Body of pancreas (tissue), 4 donors: ENCODE measurements at regions not wholly inside any gene's neighbourhood (a gene's known extent, or its start where the extent isn't known, plus 50 kb on each side); places are given as distances from the start of the nearest gene placed in this dataset.

Source experiments
- ATAC-seq: fragments of 150-250 bp; one replicate; pipeline ENCODE4 v1.9.1; 2016
- DNase-seq, 4 donors: peaks; one replicate each; pipeline ENCODE4 v3.0.0-alpha.2; 2019
- H3K27ac ChIP-seq, 4 donors: fragments of 200-600 bp; sonication (generic); 1 replicate in 3 of 4; 2 replicates in 1 of 4; pipeline versions ENCODE4 v1.5.1 to v1.6.1; 2016 to 2019; ENCODE audit warnings: mild to moderate bottlenecking in 1 of 4, mixed read lengths in 1 of 4, moderate library complexity in 1 of 4
- H3K27me3 ChIP-seq, 2 donors: fragments of 200-600 bp; sonication (generic); one replicate each; pipeline ENCODE4 v1.6.0; 2016; ENCODE audit warnings: mild to moderate bottlenecking in 1 of 2
- H3K36me3 ChIP-seq, 2 donors: fragments of 200-600 bp; sonication (generic); replicated peaks in 1 of 2; 2 replicates each; pipeline ENCODE4 v1.5.1; 2016; ENCODE audit warnings: low read depth in 2 of 2; ENCODE audit not compliant: insufficient read depth in 1 of 2
- H3K4me1 ChIP-seq: fragments of 200-600 bp; sonication (generic); one replicate; pipeline ENCODE4 v1.6.0; 2016
- H3K4me3 ChIP-seq, 2 donors: fragments of 200-600 bp; sonication (generic); 1 replicate in 1 of 2; 2 replicates in 1 of 2; pipeline ENCODE4 v1.5.1; 2016 to 2019
- H3K9me3 ChIP-seq, 3 donors: fragments of 200-600 bp; sonication (generic); 1 replicate in 2 of 3; 2 replicates in 1 of 3; pipeline ENCODE4 v1.5.1; 2016
- POLR2A ChIP-seq, 3 donors: fragments of 450-650 bp; IDR thresholded peaks; one replicate each; pipeline ENCODE4 v1.6.1; 2016; ENCODE audit warnings: antibody characterized with exemption in 3 of 3, mild to moderate bottlenecking in 2 of 3
- WGBS, 2 donors: methylation state at CpG; one replicate each; pipeline ENCODE4 v1.1.5; 2017; 5-methylcytosine and 5-hydroxymethylcytosine counted together
- intact Hi-C: fragments of 100-400 bp; cut with DNase I; formaldehyde crosslinking; loops from one replicate; pipeline ENCODE4 v1.15.1; 2023
- TF ChIP-seq, protein P1 (sequence below), 7 experiments: fragments of 450-650 bp in 4 of 7; fragments of 200-600 bp in 3 of 7; sonication (generic) in 3 of 7; IDR thresholded peaks; one replicate each; pipeline ENCODE4 v1.5.1; 2016 to 2019; ENCODE audit warnings: antibody characterized with exemption in 7 of 7

DNA sequence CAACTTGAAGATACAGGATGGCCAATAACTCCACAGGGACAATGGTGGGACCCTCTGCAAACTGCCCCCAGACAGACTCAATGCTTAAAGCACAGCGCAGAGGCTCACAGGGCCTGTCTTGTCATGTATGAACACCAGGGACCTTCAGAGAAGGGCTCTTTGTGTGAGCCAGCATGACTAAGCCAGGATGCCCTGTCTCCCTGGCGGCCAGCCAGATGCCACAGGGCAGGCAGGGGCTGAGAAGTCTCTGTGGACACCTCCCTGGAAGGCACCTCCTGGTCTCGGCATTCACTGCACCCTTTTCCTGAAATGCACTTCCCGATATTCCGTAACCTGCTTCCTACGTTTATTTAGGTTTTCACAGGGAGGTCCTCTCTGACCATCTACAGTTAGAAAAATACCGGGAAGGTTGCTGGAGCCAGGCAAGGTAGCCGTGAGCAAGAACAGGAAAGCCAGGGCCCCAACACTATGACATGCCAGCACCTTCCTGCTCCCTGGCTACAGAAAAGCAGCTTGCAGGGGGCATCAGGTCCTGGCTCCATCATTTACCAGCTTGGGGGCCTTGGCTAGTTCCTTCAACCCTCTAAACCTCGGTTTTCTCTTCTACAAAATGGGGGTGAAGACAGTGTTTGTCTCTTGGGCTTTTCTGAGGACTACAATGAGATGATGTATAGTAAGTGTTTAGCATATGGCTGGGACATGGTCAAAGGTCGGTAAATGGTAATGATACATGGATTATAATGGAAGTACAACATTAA lies 65.0 kb downstream of the PITPNM2 start:
- TF ChIP-seq, protein P1, sequence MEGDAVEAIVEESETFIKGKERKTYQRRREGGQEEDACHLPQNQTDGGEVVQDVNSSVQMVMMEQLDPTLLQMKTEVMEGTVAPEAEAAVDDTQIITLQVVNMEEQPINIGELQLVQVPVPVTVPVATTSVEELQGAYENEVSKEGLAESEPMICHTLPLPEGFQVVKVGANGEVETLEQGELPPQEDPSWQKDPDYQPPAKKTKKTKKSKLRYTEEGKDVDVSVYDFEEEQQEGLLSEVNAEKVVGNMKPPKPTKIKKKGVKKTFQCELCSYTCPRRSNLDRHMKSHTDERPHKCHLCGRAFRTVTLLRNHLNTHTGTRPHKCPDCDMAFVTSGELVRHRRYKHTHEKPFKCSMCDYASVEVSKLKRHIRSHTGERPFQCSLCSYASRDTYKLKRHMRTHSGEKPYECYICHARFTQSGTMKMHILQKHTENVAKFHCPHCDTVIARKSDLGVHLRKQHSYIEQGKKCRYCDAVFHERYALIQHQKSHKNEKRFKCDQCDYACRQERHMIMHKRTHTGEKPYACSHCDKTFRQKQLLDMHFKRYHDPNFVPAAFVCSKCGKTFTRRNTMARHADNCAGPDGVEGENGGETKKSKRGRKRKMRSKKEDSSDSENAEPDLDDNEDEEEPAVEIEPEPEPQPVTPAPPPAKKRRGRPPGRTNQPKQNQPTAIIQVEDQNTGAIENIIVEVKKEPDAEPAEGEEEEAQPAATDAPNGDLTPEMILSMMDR (IDR thresholded peaks at IDR 0.05): no peak
- no peak for TF ChIP-seq POLR2A (IDR thresholded peaks at IDR 0.05)
- no peaks in the 10 kb centered on the region for H3K9me3 ChIP-seq
- no peaks in the 10 kb centered on the region for H3K27me3 ChIP-seq
- WGBS, 2 donors: 53 to 58% methylated on average over 10 of the region's 10 CpGs
- peak; percentile 39 to 60 (median 51) for DNase-seq
- peaks cover 14% of the 10 kb centered on the region for H3K4me1 ChIP-seq
- H3K4me3 ChIP-seq: no peak overlapping the region
- ATAC-seq: peak; percentile 53
- H3K36me3 ChIP-seq: no peaks in the 10 kb centered on the region
- H3K27ac ChIP-seq: peak overlapping the region in 2 of 4 donors; percentile 22 to 23
- intact Hi-C loops: no loop called here

DNA sequence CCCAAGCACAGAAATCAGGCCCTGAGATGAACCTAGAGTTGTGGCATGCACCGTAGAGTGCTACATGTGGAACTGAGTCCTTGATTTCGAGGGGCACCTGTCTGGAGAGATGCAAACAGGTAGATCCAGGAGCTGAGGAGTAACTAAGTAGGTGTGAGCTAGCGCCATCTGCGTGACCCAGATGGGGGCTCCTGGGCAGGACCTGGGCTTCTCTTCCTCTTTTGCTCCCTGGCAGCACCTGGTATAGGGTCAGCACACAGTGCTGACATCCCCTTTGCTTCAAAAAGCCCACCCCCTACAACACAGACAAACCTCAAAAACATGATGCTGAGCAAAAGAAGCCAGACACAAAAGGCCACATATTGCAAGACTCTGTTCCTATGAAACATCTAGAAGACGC lies 65.8 kb downstream of the PITPNM2 start:
- H3K27ac ChIP-seq: no peak overlapping the region
- no peak for DNase-seq
- no peak overlapping the region for H3K4me3 ChIP-seq
- ATAC-seq: no peak
- 88% methylated on average over 4 to 5 of the region's 5 CpGs for WGBS, 2 donors
- no peaks in the 10 kb centered on the region for H3K36me3 ChIP-seq
- H3K4me1 ChIP-seq: peaks cover 14% of the 10 kb centered on the region
- intact Hi-C loops: no loop called here
- no peaks in the 10 kb centered on the region for H3K27me3 ChIP-seq
- H3K9me3 ChIP-seq: no peaks in the 10 kb centered on the region
- no peak for TF ChIP-seq POLR2A (IDR thresholded peaks at IDR 0.05)
- TF ChIP-seq, protein P1 (IDR thresholded peaks at IDR 0.05): no peak

DNA sequence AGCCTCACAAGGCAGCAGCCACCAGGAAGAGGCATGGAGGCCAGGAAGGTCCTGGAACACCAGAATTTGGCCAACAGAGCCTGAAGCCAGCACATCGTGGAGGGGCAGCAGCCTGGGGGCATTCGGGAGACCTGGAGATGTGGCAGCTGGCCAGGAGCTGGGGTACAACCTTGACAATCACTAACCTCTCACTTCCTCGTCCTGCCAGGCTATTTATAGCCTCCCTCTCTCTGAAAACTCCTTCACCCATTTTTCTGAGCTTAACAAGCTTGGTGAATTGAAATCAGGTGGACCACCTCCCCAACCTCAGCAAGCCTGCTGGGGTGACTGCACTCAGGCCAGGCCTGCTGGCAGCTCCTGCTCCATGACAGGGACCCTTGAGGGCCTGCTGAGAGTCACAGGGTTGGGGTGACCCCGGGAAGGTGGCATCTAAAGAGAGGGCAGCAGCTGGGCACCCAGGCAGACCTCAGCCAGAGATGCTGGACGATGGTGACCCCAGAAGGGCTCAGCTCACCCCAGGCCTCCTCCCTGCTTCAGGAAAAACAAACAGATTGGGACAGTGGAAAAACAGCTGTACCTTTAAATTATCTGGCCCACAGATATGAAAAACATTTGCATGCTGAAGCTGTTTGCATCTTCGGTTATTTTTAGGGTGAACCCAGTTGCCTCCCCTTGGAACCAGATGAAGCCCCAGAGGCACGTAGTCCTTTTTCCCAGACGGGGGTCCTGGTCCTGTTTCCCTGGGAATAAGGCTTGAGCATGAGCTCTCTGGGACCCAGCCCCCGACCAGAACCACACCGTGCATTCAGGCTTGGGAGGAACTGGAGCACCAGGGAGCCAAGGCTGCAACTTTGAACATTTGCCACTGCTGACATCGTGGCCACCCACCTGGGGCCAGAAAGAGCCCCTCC lies 67.0 kb downstream of the PITPNM2 start:
- no peak for DNase-seq
- Histone ChIP-seq H3K36me3 (no peaks in the 10 kb centered on the region), H3K9me3 (no peaks in the 10 kb centered on the region), H3K27ac (no peak overlapping the region), H3K4me1 (peaks cover 14% of the 10 kb centered on the region), H3K27me3 (no peaks in the 10 kb centered on the region), H3K4me3 (no peak overlapping the region)
- no peak for TF ChIP-seq POLR2A (IDR thresholded peaks at IDR 0.05)
- TF ChIP-seq, protein P1 (IDR thresholded peaks at IDR 0.05): no peak
- 46 to 53% methylated on average over 8 to 11 of the region's 11 CpGs for WGBS, 2 donors
- intact Hi-C loops: no loop called here
- no peak for ATAC-seq

DNA sequence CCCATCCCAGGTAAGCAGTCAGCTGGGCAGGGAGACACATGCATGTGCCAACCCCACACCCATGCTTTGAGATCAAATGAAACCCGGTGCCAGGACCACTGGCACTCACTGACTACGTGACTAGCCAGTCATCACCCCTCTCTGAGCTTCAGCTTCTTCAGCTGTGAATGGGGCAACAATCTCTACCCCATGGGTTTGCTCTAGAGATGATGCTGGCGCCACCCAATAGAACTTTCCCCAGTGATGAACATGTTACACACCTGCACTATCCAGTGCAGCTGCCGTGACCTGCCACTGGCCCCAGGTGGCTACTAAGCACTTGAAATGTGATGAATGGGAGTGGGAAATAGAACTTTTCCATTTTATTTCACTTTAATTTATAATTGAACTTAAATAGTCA lies 70.3 kb downstream of the PITPNM2 start:
- no peaks in the 10 kb centered on the region for H3K27me3 ChIP-seq
- no peak for TF ChIP-seq POLR2A (IDR thresholded peaks at IDR 0.05)
- 91 to 100% methylated on average over 2 to 4 of the region's 4 CpGs for WGBS, 2 donors
- peaks cover 14% of the 10 kb centered on the region for H3K4me1 ChIP-seq
- H3K27ac ChIP-seq: no peak overlapping the region
- intact Hi-C loops: no loop called here
- no peaks in the 10 kb centered on the region for H3K9me3 ChIP-seq
- DNase-seq (no peak), ATAC-seq (no peak)
- no peaks in the 10 kb centered on the region for H3K36me3 ChIP-seq
- no peak overlapping the region for H3K4me3 ChIP-seq

DNA sequence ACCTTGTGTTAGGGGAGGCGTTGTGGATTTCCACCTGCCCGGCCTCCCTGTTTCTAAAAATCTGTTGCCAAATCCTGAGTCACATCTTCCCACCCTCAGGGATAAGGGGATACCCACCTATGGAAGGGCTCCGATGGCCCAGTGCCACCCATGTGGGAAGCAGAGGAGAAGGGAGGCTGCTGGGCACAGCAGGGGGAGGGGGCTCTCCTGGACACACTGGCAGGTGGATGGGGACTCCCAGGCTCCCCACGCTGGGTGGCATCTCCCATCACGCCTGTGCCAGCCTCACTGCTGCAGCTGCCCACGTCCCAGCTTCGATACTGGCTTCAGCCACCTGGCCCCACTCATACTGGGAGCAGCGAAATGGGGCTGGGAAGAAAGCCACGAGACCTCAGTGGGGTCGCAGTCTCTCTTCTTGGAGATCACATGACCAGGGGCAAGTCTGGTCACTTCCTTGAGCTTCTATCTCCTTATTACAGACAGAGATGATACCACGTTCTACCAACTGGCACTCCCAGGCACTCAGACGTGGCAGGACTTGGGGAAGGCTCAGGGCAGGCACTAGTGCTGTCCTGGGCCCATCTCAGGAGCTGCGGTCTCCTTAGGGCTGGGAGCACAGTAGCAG lies 72.2 kb downstream of the PITPNM2 start:
- no peak for TF ChIP-seq POLR2A (IDR thresholded peaks at IDR 0.05)
- TF ChIP-seq, protein P1 (IDR thresholded peaks at IDR 0.05): no peak
- intact Hi-C loops: no loop called here
- no peak overlapping the region for H3K4me3 ChIP-seq
- WGBS, 2 donors: 72 to 82% methylated on average over 7 to 13 of the region's 13 CpGs
- DNase-seq: no peak
- no peak overlapping the region for H3K27ac ChIP-seq
- H3K27me3 ChIP-seq: no peaks in the 10 kb centered on the region
- ATAC-seq: no peak
- peaks cover under 1% of the 10 kb centered on the region for H3K4me1 ChIP-seq
- H3K36me3 ChIP-seq: no peaks in the 10 kb centered on the region
- no peaks in the 10 kb centered on the region for H3K9me3 ChIP-seq
